B cell (primary cell): ENCODE measurements at regions not wholly inside any gene's neighbourhood (a gene's known extent, or its start where the extent isn't known, plus 50 kb on each side); places are given as distances from the start of the nearest gene placed in this dataset.

ENCODE experiments used
- ATAC-seq: fragments of 200-7000 bp; cut with Tn5 transposase; one replicate; pipeline ENCODE4 v1.10.0; 2021; ENCODE audit warnings: low read depth, mild to moderate bottlenecking, moderate number of reproducible peaks, moderate library complexity
- CTCF ChIA-PET: fragments of 350-600 bp; sonication (Branson Sonifier 250); formaldehyde crosslinking; loops from one replicate; lab custom pipeline; 2021; ENCODE audit warnings: antibody characterized with exemption, inconsistent platforms; lab: Charles Lee
- POLR2A ChIA-PET: fragments of 350-600 bp; sonication (Branson Sonifier 250); formaldehyde crosslinking; loops from one replicate; lab custom pipeline; 2021; ENCODE audit warnings: antibody characterized with exemption; lab: Charles Lee
- DNase-seq: peaks from one replicate; pipeline ENCODE4 v3.0.0; 2013
- H2AFZ ChIP-seq: 2 replicates; pipeline ENCODE4 v1.6.1; 2012; ENCODE audit warnings: mild to moderate bottlenecking, low read depth, low read length; ENCODE audit not compliant: insufficient read depth, poor library complexity, severe bottlenecking
- H3K27ac ChIP-seq, 2 donors: 1 replicate in 1 of 2; 2 replicates in 1 of 2; pipeline ENCODE4 v1.5.1; 2012 to 2013; ENCODE audit warnings: low read length in 2 of 2, mild to moderate bottlenecking in 2 of 2, moderate library complexity in 1 of 2
- H3K27me3 ChIP-seq, 4 experiments: fragments of 200-600 bp in 1 of 4; sonication (generic) in 1 of 4; replicated peaks in 1 of 4; 1 replicate in 2 of 4; 2 replicates in 2 of 4; pipeline versions ENCODE4 v1.6.1 to v1.7.0; 2013 to 2016; ENCODE audit warnings: low read length in 3 of 4, mild to moderate bottlenecking in 2 of 4, mixed read lengths in 1 of 4, moderate library complexity in 1 of 4; ENCODE audit not compliant: insufficient read depth in 4 of 4, control insufficient read depth in 3 of 4; ENCODE audit errors: control extremely low read depth in 1 of 4
- H3K36me3 ChIP-seq, 2 experiments: replicated peaks in 1 of 2; 1 replicate in 1 of 2; 2 replicates in 1 of 2; pipeline versions ENCODE4 v1.6.1 to v1.7.1; 2013; ENCODE audit warnings: low read length in 1 of 2; ENCODE audit not compliant: insufficient read depth in 2 of 2, control insufficient read depth in 1 of 2; ENCODE audit errors: control extremely low read depth in 1 of 2, extremely low read depth in 1 of 2
- H3K4me1 ChIP-seq, 2 donors: fragments of 200-600 bp in 1 of 2; sonication (generic) in 1 of 2; 1 replicate in 1 of 2; 2 replicates in 1 of 2; pipeline versions ENCODE4 v1.5.1 to v1.6.1; 2013 to 2017; ENCODE audit warnings: low read length in 2 of 2; ENCODE audit not compliant: control insufficient read depth in 2 of 2, insufficient read depth in 2 of 2
- H3K4me2 ChIP-seq: replicated peaks from 2 replicates; pipeline ENCODE3; 2012; ENCODE audit warnings: mild to moderate bottlenecking, low read depth, low read length; ENCODE audit not compliant: poor library complexity, severe bottlenecking
- H3K4me3 ChIP-seq, 5 experiments: fragments of 200-600 bp in 1 of 5; sonication (generic) in 1 of 5; 1 replicate in 3 of 5; 2 replicates in 2 of 5; pipeline versions ENCODE4 v1.5.1 to v1.7.0; 2011 to 2016; ENCODE audit warnings: low read length in 4 of 5, mild to moderate bottlenecking in 4 of 5, low read depth in 2 of 5, control low read depth in 1 of 5, moderate library complexity in 1 of 5; ENCODE audit not compliant: insufficient read depth in 1 of 5; ENCODE audit errors: control extremely low read depth in 1 of 5, extremely low read depth in 1 of 5
- H3K79me2 ChIP-seq: fragments of 200-600 bp; sonication (generic); one replicate; pipeline ENCODE4 v1.6.0; 2016; ENCODE audit warnings: low read length; ENCODE audit not compliant: control insufficient read depth, insufficient read depth
- H3K9ac ChIP-seq: fragments of 200-600 bp; sonication (generic); 2 replicates; pipeline ENCODE4 v1.6.1; 2017; ENCODE audit warnings: mild to moderate bottlenecking, low read length, moderate library complexity
- H3K9me3 ChIP-seq, 3 donors: one replicate each; pipeline versions ENCODE4 v1.6.1 to v1.7.1; 2013; ENCODE audit warnings: low read length in 2 of 3; ENCODE audit not compliant: control insufficient read depth in 2 of 3, insufficient read depth in 1 of 3; ENCODE audit errors: control extremely low read depth in 1 of 3
- H4K20me1 ChIP-seq: 2 replicates; pipeline ENCODE4 v1.6.0; 2012; ENCODE audit warnings: mild to moderate bottlenecking, low read length; ENCODE audit not compliant: insufficient read depth, control insufficient read depth, poor library complexity, severe bottlenecking
- H3K27ac Mint-ChIP-seq: one replicate; pipeline ENCODE4 v1.8.0; 2021; ENCODE audit warnings: mixed read lengths
- H3K27me3 Mint-ChIP-seq: one replicate; pipeline ENCODE4 v1.8.0; 2021; ENCODE audit warnings: mixed read lengths
- H3K4me1 Mint-ChIP-seq: one replicate; pipeline ENCODE4 v1.8.0; 2021; ENCODE audit warnings: mixed read lengths
- H3K4me3 Mint-ChIP-seq: one replicate; pipeline ENCODE4 v1.8.0; 2021; ENCODE audit warnings: mixed read lengths
- H3K9me3 Mint-ChIP-seq: one replicate; pipeline ENCODE4 v1.8.0; 2022; ENCODE audit warnings: mixed read lengths; ENCODE audit not compliant: insufficient read depth
- CTCF ChIP-seq: fragments of 200-600 bp; IDR thresholded peaks from one replicate; pipeline ENCODE4 v1.8.0; 2022; ENCODE audit warnings: antibody characterized with exemption, mild to moderate bottlenecking
- EZH2 ChIP-seq: IDR thresholded peaks from 2 replicates; pipeline ENCODE4 v1.6.1; 2012; ENCODE audit warnings: borderline replicate concordance, low read depth, mild to moderate bottlenecking, moderate library complexity, low read length; ENCODE audit not compliant: insufficient read depth, poor library complexity, severe bottlenecking
- WGBS: methylation state at CpG from one replicate; pipeline ENCODE4 v1.1.5; 2013; ENCODE audit warnings: missing lambda C conversion rate; ENCODE audit not compliant: insufficient coverage; 5-methylcytosine and 5-hydroxymethylcytosine counted together
- intact Hi-C: fragments of 100-400 bp; cut with micrococcal nuclease; formaldehyde crosslinking; loops from one replicate; pipeline ENCODE4 v1.10.0; 2022

GRCh38 chr2:190150413-190150812 lies 87.9 kb upstream of the MSTN start:
- no peaks in the 10 kb centered on the region for H3K4me1 ChIP-seq
- no peaks in the 10 kb centered on the region for H3K4me1 Mint-ChIP-seq
- ChIA-PET CTCF (no interaction called here), POLR2A (no interaction called here)
- ATAC-seq, result no peak
- H3K27ac ChIP-seq, result no peak overlapping the region
- no peaks in the 10 kb centered on the region for H4K20me1 ChIP-seq
- no peak overlapping the region for H2AFZ ChIP-seq
- 100% methylated on average over 2 of the region's 3 CpGs for WGBS
- no peak for TF ChIP-seq CTCF
- no peak for TF ChIP-seq EZH2
- no peak for DNase-seq
- H3K9me3 Mint-ChIP-seq, result peaks cover 15% of the 10 kb centered on the region
- peaks cover 0 to 5% (median 0%) of the 10 kb centered on the region in 4 experiments for H3K27me3 ChIP-seq
- no peak overlapping the region for H3K27ac Mint-ChIP-seq
- H3K79me2 ChIP-seq, result no peaks in the 10 kb centered on the region
- H3K4me3 ChIP-seq, result no peak overlapping the region
- H3K4me3 Mint-ChIP-seq, result no peak overlapping the region
- no peaks in the 10 kb centered on the region for H3K36me3 ChIP-seq
- peaks cover 10% of the 10 kb centered on the region for H3K27me3 Mint-ChIP-seq
- intact Hi-C loops, result no loop called here
- H3K9me3 ChIP-seq, result peaks cover 0 to 6% (median 2%) of the 10 kb centered on the region in 3 donors
- H3K9ac ChIP-seq, result no peak overlapping the region
- no peak overlapping the region for H3K4me2 ChIP-seq

- Histone ChIP-seq H3K4me3 (no peak overlapping the region), H3K36me3 (no peaks in the 10 kb centered on the region), H3K4me1 (no peaks in the 10 kb centered on the region), H2AFZ (no peak overlapping the region), H3K9me3 (peaks cover 0 to 6% (median 2%) of the 10 kb centered on the region in 3 donors), H3K4me2 (no peak overlapping the region), H3K27ac (no peak overlapping the region), H3K27me3 (peaks cover 0 to 3% (median 0%) of the 10 kb centered on the region in 4 experiments), H3K9ac (no peak overlapping the region), H4K20me1 (no peaks in the 10 kb centered on the region), H3K79me2 (no peaks in the 10 kb centered on the region)
- 95% methylated on average over 4 of the region's 6 CpGs for WGBS
- Mint-ChIP-seq H3K4me1 (no peaks in the 10 kb centered on the region), H3K27me3 (peaks cover 10% of the 10 kb centered on the region), H3K9me3 (peaks cover 15% of the 10 kb centered on the region), H3K4me3 (no peak overlapping the region), H3K27ac (no peak overlapping the region)
- ChIA-PET POLR2A (no interaction called here), CTCF (no interaction called here)
- intact Hi-C loops, result no loop called here
- ATAC-seq (no peak), DNase-seq (no peak)
- TF ChIP-seq CTCF (no peak), EZH2 (no peak)
These were observed 87.4 kb upstream of the MSTN start for GRCh38 chr2:190149908-190150307.
